OCI-LY3 (cell line): ENCODE measurements at regions not wholly inside any gene's neighbourhood (a gene's known extent, or its start where the extent isn't known, plus 50 kb on each side); places are given as distances from the start of the nearest gene placed in this dataset.
A peak's percentile ranks its signal among the peaks of the same experiment; 100 is the strongest.

Experiments
- H2AFZ ChIP-seq: fragments of 200-600, 300-600 bp; shearing (Covaris generic); 2 replicates; pipeline ENCODE4 v1.6.0; 2014; ENCODE audit warnings: antibody characterized with exemption, low read depth, low read length
- H3K27ac ChIP-seq: fragments of 200-600, 300-600 bp; sonication (generic); 2 replicates; pipeline ENCODE4 v1.5.1; 2014; ENCODE audit warnings: mild to moderate bottlenecking, low read length, moderate library complexity, mixed read lengths
- H3K27me3 ChIP-seq: fragments of 200-600, 300-600 bp; sonication (generic); 2 replicates; pipeline ENCODE4 v1.6.1; 2014; ENCODE audit warnings: low read depth, low read length, mixed read lengths
- H3K36me3 ChIP-seq: fragments of 200-600, 300-600 bp; sonication (generic); replicated peaks from 2 replicates; pipeline ENCODE3; 2014; ENCODE audit warnings: low read depth, low read length, mixed read lengths
- H3K4me1 ChIP-seq: fragments of 300-600, 200-600 bp; sonication (generic); 2 replicates; pipeline ENCODE4 v1.6.1; 2014; ENCODE audit warnings: low read length, mixed read lengths
- H3K4me2 ChIP-seq: fragments of 200-600, 300-600 bp; sonication (generic); 2 replicates; pipeline ENCODE4 v1.6.1; 2014; ENCODE audit warnings: low read length, mixed read lengths
- H3K4me3 ChIP-seq: fragments of 300-600, 200-600 bp; sonication (generic); 2 replicates; pipeline ENCODE4 v1.5.1; 2014; ENCODE audit warnings: antibody characterized with exemption, mild to moderate bottlenecking, low read length, moderate library complexity
- H3K79me2 ChIP-seq: fragments of 300-600, 200-600 bp; shearing (Covaris generic); 2 replicates; pipeline ENCODE4 v1.6.1; 2014; ENCODE audit warnings: mild to moderate bottlenecking, low read length, mixed read lengths
- H3K9ac ChIP-seq: fragments of 300-600, 200-600 bp; shearing (Covaris generic); 2 replicates; pipeline ENCODE4 v1.6.0; 2014; ENCODE audit warnings: mild to moderate bottlenecking, low read length, moderate library complexity
- H3K9me3 ChIP-seq: fragments of 200-600, 300-600 bp; shearing (Covaris generic); 2 replicates; pipeline ENCODE4 v1.6.1; 2014; ENCODE audit warnings: low read length, mixed read lengths; ENCODE audit not compliant: insufficient read depth
- H4K20me1 ChIP-seq: fragments of 200-600, 300-600 bp; sonication (generic); 2 replicates; pipeline ENCODE4 v1.6.1; 2016; ENCODE audit warnings: low read length, mixed read lengths; ENCODE audit not compliant: insufficient read depth
- EZH2phosphoT487 ChIP-seq: fragments of 200-600 bp; shearing (Covaris generic); IDR thresholded peaks from 2 replicates; pipeline ENCODE4 v1.6.1; 2018; ENCODE audit warnings: antibody characterized with exemption, mixed run types, low read depth
- TF ChIP-seq, protein P1 (sequence below): fragments of 200-600, 300-600 bp; sonication (generic); IDR thresholded peaks from 2 replicates; pipeline ENCODE4 v1.5.1; 2014; ENCODE audit warnings: antibody characterized with exemption, low read length, low read depth

DNA sequence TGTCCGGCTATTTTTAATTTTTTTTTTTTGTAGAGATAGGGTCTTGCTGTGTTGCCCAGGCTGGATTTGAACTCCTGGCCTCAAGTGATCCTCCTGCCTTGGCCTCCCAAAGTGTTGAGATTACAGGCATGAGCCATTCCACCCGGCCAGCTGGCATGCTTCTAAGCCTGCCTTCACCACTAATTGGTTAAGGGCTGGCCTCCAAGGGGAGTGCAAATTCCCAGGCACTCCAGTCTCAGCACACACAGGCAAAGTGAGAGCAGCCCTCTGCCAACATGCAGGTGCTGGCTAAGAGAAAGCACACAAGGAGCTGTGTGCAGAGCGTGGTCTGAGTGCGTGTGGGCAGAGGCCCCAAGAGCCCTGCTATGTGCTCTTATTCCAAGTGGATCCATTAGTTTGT lies 149.8 kb upstream of the HS3ST2 start:
- Histone ChIP-seq H3K9me3 (no peaks in the 10 kb centered on the region), H3K4me1 (peaks cover 8% of the 10 kb centered on the region), H3K4me3 (no peak overlapping the region), H3K9ac (no peak overlapping the region), H3K36me3 (no peaks in the 10 kb centered on the region), H4K20me1 (no peaks in the 10 kb centered on the region), H3K27me3 (peaks cover 45% of the 10 kb centered on the region), H3K27ac (no peak overlapping the region), H3K79me2 (no peaks in the 10 kb centered on the region), H3K4me2 (peak overlapping the region; percentile 1), H2AFZ (no peak overlapping the region)
- TF ChIP-seq, protein P1, sequence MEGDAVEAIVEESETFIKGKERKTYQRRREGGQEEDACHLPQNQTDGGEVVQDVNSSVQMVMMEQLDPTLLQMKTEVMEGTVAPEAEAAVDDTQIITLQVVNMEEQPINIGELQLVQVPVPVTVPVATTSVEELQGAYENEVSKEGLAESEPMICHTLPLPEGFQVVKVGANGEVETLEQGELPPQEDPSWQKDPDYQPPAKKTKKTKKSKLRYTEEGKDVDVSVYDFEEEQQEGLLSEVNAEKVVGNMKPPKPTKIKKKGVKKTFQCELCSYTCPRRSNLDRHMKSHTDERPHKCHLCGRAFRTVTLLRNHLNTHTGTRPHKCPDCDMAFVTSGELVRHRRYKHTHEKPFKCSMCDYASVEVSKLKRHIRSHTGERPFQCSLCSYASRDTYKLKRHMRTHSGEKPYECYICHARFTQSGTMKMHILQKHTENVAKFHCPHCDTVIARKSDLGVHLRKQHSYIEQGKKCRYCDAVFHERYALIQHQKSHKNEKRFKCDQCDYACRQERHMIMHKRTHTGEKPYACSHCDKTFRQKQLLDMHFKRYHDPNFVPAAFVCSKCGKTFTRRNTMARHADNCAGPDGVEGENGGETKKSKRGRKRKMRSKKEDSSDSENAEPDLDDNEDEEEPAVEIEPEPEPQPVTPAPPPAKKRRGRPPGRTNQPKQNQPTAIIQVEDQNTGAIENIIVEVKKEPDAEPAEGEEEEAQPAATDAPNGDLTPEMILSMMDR, result no peak
- TF ChIP-seq EZH2phosphoT487, result no peak

DNA sequence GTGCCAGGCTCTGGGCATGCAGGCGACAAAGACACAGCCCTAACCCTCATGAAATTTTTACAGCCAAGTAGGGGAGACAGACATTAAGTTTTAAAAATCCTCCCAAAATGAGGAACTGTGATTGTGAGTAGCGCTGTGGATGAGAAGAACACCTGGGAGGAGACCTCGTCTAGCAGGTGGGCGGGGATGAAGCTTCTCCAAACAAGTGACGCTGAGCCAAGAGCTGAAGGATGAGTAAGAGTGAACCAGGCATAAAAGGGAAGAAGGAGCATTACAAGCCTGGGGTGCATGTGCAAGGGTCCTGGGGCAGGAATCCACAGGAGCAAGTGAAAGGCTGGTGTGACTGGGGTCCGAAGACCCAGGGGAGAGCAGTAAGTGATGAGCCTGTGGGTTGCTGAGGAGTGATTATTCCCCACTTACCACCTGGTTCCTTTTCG lies 149.4 kb upstream of the HS3ST2 start:
- no peak overlapping the region for H3K27ac ChIP-seq
- H3K9ac ChIP-seq, result no peak overlapping the region
- H3K4me3 ChIP-seq, result no peak overlapping the region
- no peaks in the 10 kb centered on the region for H3K9me3 ChIP-seq
- H4K20me1 ChIP-seq, result no peaks in the 10 kb centered on the region
- H2AFZ ChIP-seq, result no peak overlapping the region
- H3K4me2 ChIP-seq, result peak overlapping the region; percentile 1
- peaks cover 45% of the 10 kb centered on the region for H3K27me3 ChIP-seq
- H3K79me2 ChIP-seq, result no peaks in the 10 kb centered on the region
- H3K36me3 ChIP-seq, result no peaks in the 10 kb centered on the region
- TF ChIP-seq EZH2phosphoT487, result no peak
- TF ChIP-seq, protein P1, result no peak
- H3K4me1 ChIP-seq, result peaks cover 8% of the 10 kb centered on the region

DNA sequence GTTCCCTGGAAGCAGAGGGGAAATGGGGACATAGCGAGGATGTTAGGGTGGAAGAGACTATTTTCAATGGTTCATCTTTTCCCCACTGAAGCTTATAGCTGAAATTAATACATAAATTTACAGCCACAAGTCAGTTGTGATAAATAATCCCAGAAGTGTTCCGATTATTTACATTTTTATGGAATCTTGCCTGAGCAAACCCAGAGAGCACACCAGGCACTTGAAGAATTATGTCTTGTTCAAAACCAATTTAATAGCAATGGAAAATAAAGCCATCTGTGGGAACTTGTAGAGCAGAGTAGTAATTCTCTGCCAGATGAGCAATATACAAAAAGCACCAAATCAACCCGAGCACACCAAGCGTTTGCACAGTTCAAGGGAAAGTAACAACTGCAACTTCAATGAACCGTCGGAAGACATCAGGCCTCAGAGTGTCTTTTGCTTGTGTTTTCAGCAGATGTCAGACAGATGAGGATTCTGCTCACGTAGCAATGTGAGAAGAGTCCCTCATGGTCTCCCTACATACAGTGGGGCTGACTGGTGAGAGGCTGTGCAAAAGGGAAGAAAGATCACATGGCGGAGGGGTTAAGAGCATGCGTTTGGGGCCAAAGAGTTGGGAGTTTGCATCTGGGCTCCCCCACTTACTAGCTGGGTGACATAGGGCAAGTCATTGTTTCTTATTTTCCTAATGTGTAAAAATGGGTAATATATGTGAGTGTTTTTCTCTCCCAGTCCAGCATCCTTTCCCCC lies 148.7 kb upstream of the HS3ST2 start:
- Histone ChIP-seq H3K79me2 (no peaks in the 10 kb centered on the region), H3K9me3 (no peaks in the 10 kb centered on the region), H3K4me2 (no peak overlapping the region), H4K20me1 (no peaks in the 10 kb centered on the region), H3K4me1 (peaks cover 10% of the 10 kb centered on the region), H3K9ac (no peak overlapping the region), H3K36me3 (no peaks in the 10 kb centered on the region), H3K27ac (no peak overlapping the region), H2AFZ (no peak overlapping the region), H3K4me3 (no peak overlapping the region), H3K27me3 (peaks cover 41% of the 10 kb centered on the region)
- TF ChIP-seq EZH2phosphoT487, result no peak
- TF ChIP-seq, protein P1, result no peak

- H3K27me3 ChIP-seq, result peaks cover 35% of the 10 kb centered on the region
- H4K20me1 ChIP-seq, result no peaks in the 10 kb centered on the region
- no peaks in the 10 kb centered on the region for H3K79me2 ChIP-seq
- TF ChIP-seq, protein P1, result no peak
- no peak for TF ChIP-seq EZH2phosphoT487
- H3K4me2 ChIP-seq, result no peak overlapping the region
- no peak overlapping the region for H3K9ac ChIP-seq
- H2AFZ ChIP-seq, result no peak overlapping the region
- peaks cover 15% of the 10 kb centered on the region for H3K4me1 ChIP-seq
- H3K9me3 ChIP-seq, result no peaks in the 10 kb centered on the region
- H3K27ac ChIP-seq, result no peak overlapping the region
- no peak overlapping the region for H3K4me3 ChIP-seq
- H3K36me3 ChIP-seq, result no peaks in the 10 kb centered on the region
Observed at GRCh38 chr16:22665803-22666202, 148.2 kb upstream of the HS3ST2 start.
